ENCODE measurements at regions not wholly inside any gene's neighbourhood (a gene's known extent, or its start where the extent isn't known, plus 50 kb on each side); places are given as distances from the start of the nearest gene placed in this dataset.

DNA sequence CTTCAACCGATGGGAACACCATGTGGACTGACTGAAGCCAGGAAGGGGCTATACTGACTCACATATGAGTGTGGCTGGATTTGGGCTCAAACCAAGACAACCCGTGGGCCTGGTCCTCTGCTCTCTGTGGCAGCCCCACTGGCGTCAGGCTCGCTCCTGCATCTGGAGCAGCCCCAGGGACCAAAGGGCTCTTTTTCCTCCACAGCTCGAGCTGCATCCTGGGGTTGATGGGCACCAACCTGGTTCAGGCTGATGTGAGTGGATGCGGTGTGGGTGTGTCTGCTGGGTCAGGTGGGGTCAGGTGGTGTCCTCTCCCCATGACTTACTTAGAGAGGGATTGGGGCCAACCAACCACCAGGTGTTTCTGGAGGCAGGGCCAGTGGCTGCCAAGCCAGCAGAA lies 303.0 kb upstream of the AJAP1 start:
- peaks cover 11% of the 10 kb centered on the region; the same call in 1 of the 2 replicates for H3K27me3 ChIP-seq (ENCODE audit: insufficient read depth, low read depth)
- no peak overlapping the region for H2AFZ ChIP-seq (ENCODE audit: low read depth)
- no peaks in the 10 kb centered on the region for H3K36me3 ChIP-seq (ENCODE audit: insufficient read depth)
- H3K4me2 ChIP-seq: no peak overlapping the region
- H3K9ac ChIP-seq: no peak overlapping the region
- TF ChIP-seq, protein P1, sequence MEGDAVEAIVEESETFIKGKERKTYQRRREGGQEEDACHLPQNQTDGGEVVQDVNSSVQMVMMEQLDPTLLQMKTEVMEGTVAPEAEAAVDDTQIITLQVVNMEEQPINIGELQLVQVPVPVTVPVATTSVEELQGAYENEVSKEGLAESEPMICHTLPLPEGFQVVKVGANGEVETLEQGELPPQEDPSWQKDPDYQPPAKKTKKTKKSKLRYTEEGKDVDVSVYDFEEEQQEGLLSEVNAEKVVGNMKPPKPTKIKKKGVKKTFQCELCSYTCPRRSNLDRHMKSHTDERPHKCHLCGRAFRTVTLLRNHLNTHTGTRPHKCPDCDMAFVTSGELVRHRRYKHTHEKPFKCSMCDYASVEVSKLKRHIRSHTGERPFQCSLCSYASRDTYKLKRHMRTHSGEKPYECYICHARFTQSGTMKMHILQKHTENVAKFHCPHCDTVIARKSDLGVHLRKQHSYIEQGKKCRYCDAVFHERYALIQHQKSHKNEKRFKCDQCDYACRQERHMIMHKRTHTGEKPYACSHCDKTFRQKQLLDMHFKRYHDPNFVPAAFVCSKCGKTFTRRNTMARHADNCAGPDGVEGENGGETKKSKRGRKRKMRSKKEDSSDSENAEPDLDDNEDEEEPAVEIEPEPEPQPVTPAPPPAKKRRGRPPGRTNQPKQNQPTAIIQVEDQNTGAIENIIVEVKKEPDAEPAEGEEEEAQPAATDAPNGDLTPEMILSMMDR (conservative IDR thresholded peaks at IDR 0.05; ENCODE audit: low read depth, low read length): no peak
- H3K79me2 ChIP-seq (ENCODE audit: insufficient read depth, low read depth): no peaks in the 10 kb centered on the region
- no peak overlapping the region for H3K27ac ChIP-seq
- no peaks in the 10 kb centered on the region for H4K20me1 ChIP-seq (ENCODE audit: insufficient read depth)
- H3K4me3 ChIP-seq (IDR thresholded peaks at IDR 0.05; ENCODE audit: insufficient read depth, low read depth, low read length): no peak overlapping the region
- no peaks in the 10 kb centered on the region for H3K4me1 ChIP-seq (ENCODE audit: low read depth, poor library complexity, severe bottlenecking)

DNA sequence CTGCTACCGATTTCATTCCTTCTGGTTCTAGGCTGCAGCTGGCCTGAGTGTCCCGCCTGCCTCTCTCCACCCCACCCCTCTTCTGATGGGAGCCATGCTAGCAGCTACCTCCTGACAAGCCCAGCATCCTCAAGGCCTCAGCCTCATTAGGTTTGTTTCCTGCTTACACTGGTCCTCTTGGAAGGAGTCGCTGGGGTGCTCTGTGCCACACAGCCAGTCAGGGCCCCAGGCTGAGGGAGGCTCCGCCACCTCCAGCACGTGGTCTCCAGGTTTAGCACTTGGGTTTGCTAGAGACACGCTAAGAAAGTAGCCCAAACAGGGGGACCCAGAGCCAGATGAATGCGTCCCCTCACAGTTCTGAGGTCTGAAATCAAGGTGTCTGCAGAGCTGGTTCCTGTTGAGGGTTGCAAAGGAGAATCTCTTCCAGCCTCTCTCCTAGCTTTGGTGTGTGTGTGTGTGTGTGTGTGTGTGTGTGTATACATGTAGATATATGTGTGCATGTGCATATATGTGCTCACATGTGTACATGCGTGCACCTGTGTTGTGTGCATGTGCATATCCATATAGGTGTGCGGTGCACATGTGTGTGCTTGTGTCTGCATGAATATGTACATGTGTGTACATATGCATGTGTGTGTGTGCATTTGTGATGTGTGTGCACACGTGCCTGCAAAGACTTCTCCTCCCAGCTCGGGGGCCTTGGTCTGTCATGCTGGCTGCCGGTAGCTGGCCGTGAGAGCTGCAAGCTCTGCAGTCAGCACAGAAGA lies 301.1 kb upstream of the AJAP1 start:
- no peaks in the 10 kb centered on the region for H3K36me3 ChIP-seq (ENCODE audit: insufficient read depth)
- no peak overlapping the region for H2AFZ ChIP-seq (ENCODE audit: low read depth)
- H4K20me1 ChIP-seq (ENCODE audit: insufficient read depth): no peaks in the 10 kb centered on the region
- TF ChIP-seq, protein P1 (conservative IDR thresholded peaks at IDR 0.05; ENCODE audit: low read depth, low read length): no peak
- no peak overlapping the region for H3K4me2 ChIP-seq
- no peak overlapping the region for H3K9ac ChIP-seq
- no peak overlapping the region for H3K27ac ChIP-seq
- peaks cover 11% of the 10 kb centered on the region; the same call in 1 of the 2 replicates for H3K27me3 ChIP-seq (ENCODE audit: insufficient read depth, low read depth)
- H3K4me1 ChIP-seq (ENCODE audit: low read depth, poor library complexity, severe bottlenecking): no peaks in the 10 kb centered on the region
- no peaks in the 10 kb centered on the region for H3K79me2 ChIP-seq (ENCODE audit: insufficient read depth, low read depth)
- H3K4me3 ChIP-seq (IDR thresholded peaks at IDR 0.05; ENCODE audit: insufficient read depth, low read depth, low read length): no peak overlapping the region

DNA sequence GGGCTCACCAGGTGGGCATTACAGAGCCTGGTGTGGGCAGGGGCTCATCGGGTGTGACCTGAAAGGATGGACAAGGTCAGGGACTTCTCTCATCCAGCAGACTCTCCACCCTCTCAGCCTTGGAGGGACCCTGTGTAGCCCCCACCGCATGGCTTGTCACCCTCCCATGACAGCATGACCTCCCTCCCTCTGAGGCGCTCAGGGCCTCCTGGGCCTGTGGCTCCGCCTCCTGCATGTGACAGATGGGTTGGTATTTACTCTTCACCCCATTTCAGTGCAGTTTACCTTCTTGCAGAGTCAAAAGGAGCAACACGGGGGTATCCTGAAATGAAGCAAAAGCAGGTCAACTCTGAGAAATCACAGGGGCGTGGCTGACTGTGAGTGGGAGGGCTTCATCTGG lies 298.6 kb upstream of the AJAP1 start:
- H3K36me3 ChIP-seq (ENCODE audit: insufficient read depth): no peaks in the 10 kb centered on the region
- H3K27me3 ChIP-seq (ENCODE audit: insufficient read depth, low read depth): peaks cover 11% of the 10 kb centered on the region; the same call in 1 of the 2 replicates
- no peaks in the 10 kb centered on the region for H3K4me1 ChIP-seq (ENCODE audit: low read depth, poor library complexity, severe bottlenecking)
- TF ChIP-seq, protein P1 (conservative IDR thresholded peaks at IDR 0.05; ENCODE audit: low read depth, low read length): no peak
- H3K4me3 ChIP-seq (IDR thresholded peaks at IDR 0.05; ENCODE audit: insufficient read depth, low read depth, low read length): no peak overlapping the region
- H2AFZ ChIP-seq (ENCODE audit: low read depth): no peak overlapping the region
- no peak overlapping the region for H3K27ac ChIP-seq
- no peak overlapping the region for H3K9ac ChIP-seq
- no peaks in the 10 kb centered on the region for H4K20me1 ChIP-seq (ENCODE audit: insufficient read depth)
- no peak overlapping the region for H3K4me2 ChIP-seq
- no peaks in the 10 kb centered on the region for H3K79me2 ChIP-seq (ENCODE audit: insufficient read depth, low read depth)

DNA sequence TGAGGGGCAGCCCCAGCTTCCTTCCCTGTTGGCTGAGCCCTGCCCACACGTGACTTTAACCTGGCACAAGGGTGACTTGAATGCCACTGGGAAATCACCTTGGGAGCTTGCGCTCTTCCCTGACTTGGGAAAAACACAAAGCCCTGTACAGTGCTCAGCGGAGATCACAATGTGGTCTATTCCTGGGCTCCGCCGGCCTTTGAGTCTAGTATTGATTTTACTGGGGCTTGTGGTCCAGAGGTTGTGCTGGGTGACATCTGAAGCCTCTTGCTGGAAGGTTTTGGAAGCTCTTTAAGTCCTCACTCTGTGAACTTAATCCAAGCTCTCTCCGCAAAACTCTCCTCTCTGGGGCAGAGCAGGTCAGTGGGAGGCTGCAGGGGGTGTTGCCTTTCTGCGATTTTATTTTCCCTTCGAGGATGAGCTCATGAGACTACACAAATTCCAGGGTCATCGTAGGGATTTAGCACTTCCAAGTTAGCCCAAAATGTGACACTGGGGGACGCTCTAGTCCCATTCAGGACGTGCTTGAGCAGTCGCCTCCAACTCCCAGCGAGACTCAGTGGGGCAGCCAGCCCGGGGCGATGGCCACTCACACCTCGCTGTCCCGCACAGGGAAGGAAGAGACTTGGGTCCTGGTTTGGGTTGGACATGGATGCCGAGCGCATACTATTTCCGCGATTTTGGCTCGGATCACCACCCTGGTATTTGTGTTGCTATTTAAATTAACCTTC lies 291.9 kb upstream of the AJAP1 start:
- Histone ChIP-seq H3K36me3 (ENCODE audit: insufficient read depth) (no peaks in the 10 kb centered on the region), H4K20me1 (ENCODE audit: insufficient read depth) (no peaks in the 10 kb centered on the region)
- TF ChIP-seq, protein P1 (conservative IDR thresholded peaks at IDR 0.05; ENCODE audit: low read depth, low read length): no peak

More for the DNA sequence above, 291.9 kb upstream of the AJAP1 start:
- Histone ChIP-seq H3K4me2 (no peak overlapping the region), H3K27me3 (ENCODE audit: insufficient read depth, low read depth) (no peaks in the 10 kb centered on the region; the same call in 1 of the 2 replicates), H3K27ac (no peak overlapping the region), H3K9ac (no peak overlapping the region), H3K4me1 (ENCODE audit: low read depth, poor library complexity, severe bottlenecking) (no peaks in the 10 kb centered on the region), H2AFZ (ENCODE audit: low read depth) (no peak overlapping the region), H3K79me2 (ENCODE audit: insufficient read depth, low read depth) (no peaks in the 10 kb centered on the region), H3K4me3 (IDR thresholded peaks at IDR 0.05; ENCODE audit: insufficient read depth, low read depth, low read length) (no peak overlapping the region)
